ENCODE measurements at regions not wholly inside any gene's neighbourhood (a gene's known extent, or its start where the extent isn't known, plus 50 kb on each side); places are given as distances from the start of the nearest gene placed in this dataset.

DNA sequence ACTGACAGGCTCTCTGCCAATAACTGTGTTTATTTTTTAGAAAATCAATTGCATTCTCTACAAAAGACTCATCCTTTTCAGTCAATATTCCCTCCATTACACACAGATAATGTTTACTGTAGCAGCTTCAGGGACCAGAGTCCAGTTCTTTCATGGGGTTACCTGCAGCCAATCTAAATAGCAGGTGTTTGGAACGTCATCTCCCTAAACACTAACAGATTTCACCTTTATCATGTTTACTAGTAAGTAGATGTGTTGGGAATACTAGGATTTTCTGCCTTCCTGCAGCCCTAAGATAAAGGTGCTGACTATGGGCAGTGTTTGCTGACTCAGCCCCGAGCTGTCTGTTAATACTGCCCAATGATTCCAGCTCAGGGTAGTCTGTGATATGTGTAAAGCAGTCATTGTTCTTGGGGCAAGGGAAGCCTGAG is 447.0 kb downstream of the KIF4B start:
- Mint-ChIP-seq H3K27ac (no peak overlapping the region), H3K36me3 (ENCODE audit: low read depth) (no peaks in the 10 kb centered on the region)

DNA sequence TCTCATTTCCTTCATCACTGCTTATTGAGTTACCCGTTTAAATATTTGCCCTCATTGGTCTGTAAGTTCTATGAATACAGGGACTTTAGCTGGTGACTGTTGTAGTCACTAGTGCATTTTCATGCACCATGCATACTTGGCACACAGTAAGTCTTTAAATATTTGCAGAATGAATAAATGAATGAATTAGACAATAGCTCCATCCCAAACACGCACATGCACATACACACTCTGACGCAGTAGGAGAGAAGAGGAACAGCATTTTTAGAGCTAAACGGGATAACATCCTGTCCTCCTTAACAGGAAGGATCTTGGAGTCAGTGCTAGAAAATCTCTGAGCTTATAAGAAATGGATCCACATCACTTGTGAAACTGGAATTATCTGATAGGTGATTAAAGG is 447.7 kb downstream of the KIF4B start:
- no peaks in the 10 kb centered on the region for H3K27me3 Mint-ChIP-seq (ENCODE audit: insufficient read depth)
- peaks cover 45% of the 10 kb centered on the region for H3K9me3 Mint-ChIP-seq
- DNase-seq, result no peak
- no peak overlapping the region for H3K27ac Mint-ChIP-seq
- TF ChIP-seq, protein P1, sequence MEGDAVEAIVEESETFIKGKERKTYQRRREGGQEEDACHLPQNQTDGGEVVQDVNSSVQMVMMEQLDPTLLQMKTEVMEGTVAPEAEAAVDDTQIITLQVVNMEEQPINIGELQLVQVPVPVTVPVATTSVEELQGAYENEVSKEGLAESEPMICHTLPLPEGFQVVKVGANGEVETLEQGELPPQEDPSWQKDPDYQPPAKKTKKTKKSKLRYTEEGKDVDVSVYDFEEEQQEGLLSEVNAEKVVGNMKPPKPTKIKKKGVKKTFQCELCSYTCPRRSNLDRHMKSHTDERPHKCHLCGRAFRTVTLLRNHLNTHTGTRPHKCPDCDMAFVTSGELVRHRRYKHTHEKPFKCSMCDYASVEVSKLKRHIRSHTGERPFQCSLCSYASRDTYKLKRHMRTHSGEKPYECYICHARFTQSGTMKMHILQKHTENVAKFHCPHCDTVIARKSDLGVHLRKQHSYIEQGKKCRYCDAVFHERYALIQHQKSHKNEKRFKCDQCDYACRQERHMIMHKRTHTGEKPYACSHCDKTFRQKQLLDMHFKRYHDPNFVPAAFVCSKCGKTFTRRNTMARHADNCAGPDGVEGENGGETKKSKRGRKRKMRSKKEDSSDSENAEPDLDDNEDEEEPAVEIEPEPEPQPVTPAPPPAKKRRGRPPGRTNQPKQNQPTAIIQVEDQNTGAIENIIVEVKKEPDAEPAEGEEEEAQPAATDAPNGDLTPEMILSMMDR (IDR thresholded peaks at IDR 0.05), result no peak
- H3K36me3 Mint-ChIP-seq (ENCODE audit: low read depth), result no peaks in the 10 kb centered on the region
- no peaks in the 10 kb centered on the region for H3K4me1 Mint-ChIP-seq (ENCODE audit: low read depth)
- no peak overlapping the region for H3K4me3 Mint-ChIP-seq

More for the DNA sequence above, 447.0 kb downstream of the KIF4B start:
- H3K9me3 Mint-ChIP-seq, result peaks cover 40% of the 10 kb centered on the region
- TF ChIP-seq, protein P1 (IDR thresholded peaks at IDR 0.05), result no peak
- no peak overlapping the region for H3K4me3 Mint-ChIP-seq
- no peaks in the 10 kb centered on the region for H3K27me3 Mint-ChIP-seq (ENCODE audit: insufficient read depth)
- no peaks in the 10 kb centered on the region for H3K4me1 Mint-ChIP-seq (ENCODE audit: low read depth)
- no peak for DNase-seq

DNA sequence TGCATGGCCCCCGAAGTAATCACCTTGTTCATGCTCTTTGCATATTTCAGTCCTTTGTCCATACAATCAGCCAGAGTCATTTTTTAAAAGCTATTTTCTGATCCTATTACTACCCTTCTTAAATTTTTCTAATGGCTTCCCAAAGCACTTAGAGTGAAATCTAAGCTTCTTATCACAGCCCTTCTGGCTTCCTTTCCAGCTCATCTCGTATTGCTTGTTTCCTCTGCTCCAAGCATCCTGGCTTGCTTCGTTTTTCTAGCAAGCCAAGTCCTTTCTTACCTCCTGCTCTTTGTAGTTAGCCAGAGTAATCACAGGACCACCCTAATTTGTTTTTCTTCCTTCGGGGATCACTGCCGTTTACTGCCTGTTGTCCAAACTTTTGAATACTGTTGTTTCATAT is 453.3 kb downstream of the KIF4B start:
- Mint-ChIP-seq H3K4me3 (no peak overlapping the region), H3K27me3 (ENCODE audit: insufficient read depth) (no peaks in the 10 kb centered on the region), H3K36me3 (ENCODE audit: low read depth) (no peaks in the 10 kb centered on the region), H3K27ac (no peak overlapping the region), H3K4me1 (ENCODE audit: low read depth) (no peaks in the 10 kb centered on the region), H3K9me3 (peaks cover 35% of the 10 kb centered on the region)
- TF ChIP-seq, protein P1 (IDR thresholded peaks at IDR 0.05), result no peak
- no peak for DNase-seq

DNA sequence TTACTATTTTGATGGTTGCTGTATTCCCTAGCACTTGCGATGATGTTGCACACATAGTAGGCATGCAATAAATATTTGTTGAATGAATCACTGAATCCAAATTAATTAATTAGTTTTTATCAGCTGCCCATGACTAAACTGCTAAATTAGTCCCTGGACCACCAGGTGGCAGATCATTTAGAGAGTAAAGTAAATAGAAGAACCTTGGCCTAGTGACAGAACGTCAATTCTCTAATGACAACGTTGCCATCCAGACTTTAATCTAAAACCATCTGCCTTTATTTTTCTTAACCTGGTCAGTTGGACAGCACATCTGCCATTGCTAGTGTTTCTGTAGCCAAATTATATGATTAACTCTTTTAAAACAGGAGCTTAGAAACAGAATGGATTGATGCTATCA is 457.5 kb downstream of the KIF4B start:
- Mint-ChIP-seq H3K36me3 (ENCODE audit: low read depth) (no peaks in the 10 kb centered on the region), H3K27ac (no peak overlapping the region), H3K4me3 (no peak overlapping the region), H3K27me3 (ENCODE audit: insufficient read depth) (no peaks in the 10 kb centered on the region), H3K4me1 (ENCODE audit: low read depth) (no peaks in the 10 kb centered on the region), H3K9me3 (peaks cover 28% of the 10 kb centered on the region)
- no peak for DNase-seq
- TF ChIP-seq, protein P1 (IDR thresholded peaks at IDR 0.05), result no peak

DNA sequence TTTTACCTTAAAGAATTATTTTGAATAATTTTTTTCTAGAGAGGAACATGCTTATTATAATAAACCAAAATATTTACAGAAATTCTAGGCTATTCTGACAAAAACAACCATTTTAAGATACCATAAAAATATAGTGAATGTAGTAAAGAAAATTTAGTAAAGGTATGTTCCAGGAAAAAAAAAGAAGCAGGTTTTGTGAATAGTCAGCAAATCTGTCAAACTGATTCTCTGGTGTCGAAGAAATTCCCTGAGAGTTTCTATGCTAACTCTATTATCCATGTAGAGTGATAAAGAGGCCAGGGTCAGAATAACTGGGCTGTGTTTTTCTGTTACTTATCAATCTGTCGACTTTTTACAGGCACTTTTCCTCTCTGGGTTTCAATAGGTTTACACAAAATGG is 459.2 kb downstream of the KIF4B start:
- no peaks in the 10 kb centered on the region for H3K4me1 Mint-ChIP-seq (ENCODE audit: low read depth)
- no peak for DNase-seq
- H3K9me3 Mint-ChIP-seq, result peaks cover 33% of the 10 kb centered on the region
- no peaks in the 10 kb centered on the region for H3K36me3 Mint-ChIP-seq (ENCODE audit: low read depth)
- no peak overlapping the region for H3K27ac Mint-ChIP-seq
- TF ChIP-seq, protein P1 (IDR thresholded peaks at IDR 0.05), result no peak
- no peak overlapping the region for H3K4me3 Mint-ChIP-seq
- H3K27me3 Mint-ChIP-seq (ENCODE audit: insufficient read depth), result no peaks in the 10 kb centered on the region

DNA sequence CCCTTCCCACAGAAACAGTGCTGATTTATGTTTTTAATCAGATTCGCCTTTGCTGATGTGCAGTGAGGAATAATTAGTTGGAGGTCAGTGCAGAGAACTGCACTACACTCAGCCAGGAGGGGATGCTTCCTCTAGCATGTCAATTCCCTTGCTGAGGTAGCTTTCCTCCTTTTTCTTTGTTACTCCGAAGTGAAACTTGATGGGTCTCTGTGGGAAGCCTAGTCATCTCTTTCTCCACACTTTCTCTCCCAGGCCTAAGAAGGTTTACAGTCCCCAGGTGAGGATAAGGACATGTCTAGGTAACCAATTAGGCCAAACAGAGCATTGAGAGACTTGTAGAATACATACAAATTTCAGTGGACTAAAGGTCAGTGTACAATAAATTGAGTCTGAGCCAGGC is 461.8 kb downstream of the KIF4B start:
- TF ChIP-seq, protein P1 (IDR thresholded peaks at IDR 0.05), result no peak
- no peaks in the 10 kb centered on the region for H3K27me3 Mint-ChIP-seq (ENCODE audit: insufficient read depth)
- H3K36me3 Mint-ChIP-seq (ENCODE audit: low read depth), result no peaks in the 10 kb centered on the region

More for the DNA sequence above, 461.8 kb downstream of the KIF4B start:
- Mint-ChIP-seq H3K4me3 (no peak overlapping the region), H3K27ac (no peak overlapping the region), H3K9me3 (peaks cover 43% of the 10 kb centered on the region), H3K4me1 (ENCODE audit: low read depth) (no peaks in the 10 kb centered on the region)
- DNase-seq, result no peak
